SU-DHL-6 (cell line): ENCODE measurements at regions not wholly inside any gene's neighbourhood (a gene's known extent, or its start where the extent isn't known, plus 50 kb on each side); places are given as distances from the start of the nearest gene placed in this dataset.

Experiments
- H2AFZ ChIP-seq: fragments of 200-600 bp; sonication (generic); 2 replicates; pipeline ENCODE4 v1.6.1; 2014; ENCODE audit warnings: low read depth, mild to moderate bottlenecking, moderate library complexity, mixed read lengths, antibody characterized with exemption, low read length; ENCODE audit not compliant: severe bottlenecking
- H3F3A ChIP-seq: fragments of 200-600 bp; shearing (Covaris generic); 2 replicates; pipeline ENCODE4 v1.6.0; 2016; ENCODE audit warnings: antibody characterized with exemption, mild to moderate bottlenecking; ENCODE audit not compliant: insufficient read depth
- H3K27ac ChIP-seq: fragments of 200-600 bp; sonication (generic); 2 replicates; pipeline ENCODE4 v1.5.1; 2016; ENCODE audit warnings: low read depth, mild to moderate bottlenecking, low read length, moderate library complexity, mixed read lengths
- H3K27me3 ChIP-seq: fragments of 200-600 bp; sonication (generic), shearing (Covaris generic); 2 replicates; pipeline ENCODE4 v1.6.0; 2014; ENCODE audit warnings: mild to moderate bottlenecking, low read length
- H3K36me3 ChIP-seq: fragments of 200-600 bp; sonication (generic); 2 replicates; pipeline ENCODE4 v1.6.1; 2014; ENCODE audit warnings: mild to moderate bottlenecking, low read length, mixed read lengths
- H3K4me2 ChIP-seq: fragments of 300-600, 200-600 bp; shearing (Covaris generic), sonication (generic); 2 replicates; pipeline ENCODE4 v1.6.0; 2014; ENCODE audit warnings: low read length, low read depth, mild to moderate bottlenecking; ENCODE audit not compliant: poor library complexity, severe bottlenecking
- H3K4me3 ChIP-seq: fragments of 200-600 bp; sonication (generic); 2 replicates; pipeline ENCODE4 v1.5.1; 2014; ENCODE audit warnings: antibody characterized with exemption, low read length, mild to moderate bottlenecking, mixed read lengths; ENCODE audit not compliant: insufficient read depth, poor library complexity, severe bottlenecking
- H3K79me2 ChIP-seq: fragments of 200-600 bp; sonication (generic); 2 replicates; pipeline ENCODE4 v1.6.1; 2014; ENCODE audit warnings: mild to moderate bottlenecking, low read length, moderate library complexity; ENCODE audit not compliant: insufficient read depth
- H3K9ac ChIP-seq: fragments of 200-600 bp; sonication (generic); 2 replicates; pipeline ENCODE4 v1.7.0; 2014; ENCODE audit warnings: mild to moderate bottlenecking, low read length
- H3K9me2 ChIP-seq: fragments of 200-600 bp; sonication (generic); replicated peaks from 2 replicates; pipeline ENCODE4 v1.6.1; 2014; ENCODE audit warnings: low read length; ENCODE audit not compliant: insufficient read depth
- H3K9me3 ChIP-seq: fragments of 200-600 bp; sonication (generic); 2 replicates; pipeline ENCODE4 v1.6.1; 2014; ENCODE audit warnings: low read length, mixed read lengths; ENCODE audit not compliant: insufficient read depth
- H4K20me1 ChIP-seq: fragments of 200-600 bp; sonication (generic); 2 replicates; pipeline ENCODE4 v1.6.1; 2014; ENCODE audit warnings: low read depth, mild to moderate bottlenecking, antibody characterized with exemption, low read length, moderate library complexity, mixed read lengths
- EZH2phosphoT487 ChIP-seq: fragments of 200-600 bp; sonication (generic), shearing (Covaris generic); conservative IDR thresholded peaks from 2 replicates; pipeline ENCODE4 v1.6.1; 2018; ENCODE audit warnings: mild to moderate bottlenecking, antibody characterized with exemption, low read length, moderate library complexity, mixed read lengths
- TF ChIP-seq, protein P1 (sequence below): fragments of 200-600 bp; sonication (generic); IDR thresholded peaks from one replicate; pipeline ENCODE4 v1.5.1; 2017; ENCODE audit warnings: antibody characterized with exemption, mild to moderate bottlenecking, low read length, moderate library complexity; ENCODE audit not compliant: insufficient read depth, poor library complexity, severe bottlenecking

DNA sequence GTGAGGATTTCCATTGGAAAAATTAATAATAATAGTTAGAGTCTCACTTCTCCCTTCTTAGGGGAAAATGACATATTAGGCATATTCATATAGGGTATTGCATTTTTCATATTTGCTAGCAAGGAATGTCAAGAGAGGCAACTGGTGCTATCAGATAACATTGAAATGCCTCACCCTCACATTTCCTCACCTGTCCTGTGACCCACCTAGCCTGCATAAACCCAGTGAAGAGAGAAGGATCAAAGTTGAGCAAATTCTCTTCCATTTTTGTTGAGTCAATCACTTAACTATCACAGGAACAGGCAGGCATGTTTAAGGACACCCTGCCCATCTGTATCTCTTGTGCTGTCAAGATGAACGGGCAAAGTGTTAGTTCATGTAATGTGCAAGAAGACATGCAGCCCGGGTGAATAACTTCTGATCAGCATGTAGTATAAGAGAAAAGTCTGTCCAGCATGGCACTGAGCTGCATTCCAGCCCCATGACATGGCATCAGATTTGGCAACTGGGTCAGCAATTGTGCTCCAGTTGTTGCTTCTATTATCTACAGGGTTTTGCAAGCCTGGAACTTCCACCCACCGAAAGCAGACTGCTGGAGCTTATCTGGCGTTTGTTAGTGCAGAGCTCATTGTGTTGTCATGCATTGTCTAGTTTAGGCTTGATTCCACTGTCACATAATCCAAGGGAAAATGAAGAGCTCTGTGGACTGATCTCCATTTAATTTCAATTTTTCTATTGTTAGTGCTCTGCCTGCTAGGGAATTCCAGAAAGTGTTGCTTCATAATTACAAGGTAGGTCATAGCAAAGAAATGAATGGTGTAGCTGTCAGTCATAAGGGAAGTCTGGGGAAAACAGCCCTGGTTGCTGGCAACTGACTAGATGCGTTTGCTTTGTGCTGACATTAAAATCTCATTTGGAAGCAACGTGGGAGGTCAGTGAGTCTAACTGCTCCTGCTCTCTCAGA is 138.4 kb upstream of the TNFAIP3 start:
- Histone ChIP-seq H3K36me3 (no peaks in the 10 kb centered on the region), H3K4me2 (no peak overlapping the region), H3K4me3 (no peak overlapping the region), H3K9ac (no peak overlapping the region), H3K27ac (no peak overlapping the region), H3K79me2 (no peaks in the 10 kb centered on the region), H3F3A (no peaks in the 10 kb centered on the region), H2AFZ (no peak overlapping the region), H3K9me2 (no peaks in the 10 kb centered on the region), H4K20me1 (no peaks in the 10 kb centered on the region), H3K27me3 (no peaks in the 10 kb centered on the region), H3K9me3 (no peaks in the 10 kb centered on the region)
- TF ChIP-seq, protein P1, sequence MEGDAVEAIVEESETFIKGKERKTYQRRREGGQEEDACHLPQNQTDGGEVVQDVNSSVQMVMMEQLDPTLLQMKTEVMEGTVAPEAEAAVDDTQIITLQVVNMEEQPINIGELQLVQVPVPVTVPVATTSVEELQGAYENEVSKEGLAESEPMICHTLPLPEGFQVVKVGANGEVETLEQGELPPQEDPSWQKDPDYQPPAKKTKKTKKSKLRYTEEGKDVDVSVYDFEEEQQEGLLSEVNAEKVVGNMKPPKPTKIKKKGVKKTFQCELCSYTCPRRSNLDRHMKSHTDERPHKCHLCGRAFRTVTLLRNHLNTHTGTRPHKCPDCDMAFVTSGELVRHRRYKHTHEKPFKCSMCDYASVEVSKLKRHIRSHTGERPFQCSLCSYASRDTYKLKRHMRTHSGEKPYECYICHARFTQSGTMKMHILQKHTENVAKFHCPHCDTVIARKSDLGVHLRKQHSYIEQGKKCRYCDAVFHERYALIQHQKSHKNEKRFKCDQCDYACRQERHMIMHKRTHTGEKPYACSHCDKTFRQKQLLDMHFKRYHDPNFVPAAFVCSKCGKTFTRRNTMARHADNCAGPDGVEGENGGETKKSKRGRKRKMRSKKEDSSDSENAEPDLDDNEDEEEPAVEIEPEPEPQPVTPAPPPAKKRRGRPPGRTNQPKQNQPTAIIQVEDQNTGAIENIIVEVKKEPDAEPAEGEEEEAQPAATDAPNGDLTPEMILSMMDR: no peak
- TF ChIP-seq EZH2phosphoT487: no peak

DNA sequence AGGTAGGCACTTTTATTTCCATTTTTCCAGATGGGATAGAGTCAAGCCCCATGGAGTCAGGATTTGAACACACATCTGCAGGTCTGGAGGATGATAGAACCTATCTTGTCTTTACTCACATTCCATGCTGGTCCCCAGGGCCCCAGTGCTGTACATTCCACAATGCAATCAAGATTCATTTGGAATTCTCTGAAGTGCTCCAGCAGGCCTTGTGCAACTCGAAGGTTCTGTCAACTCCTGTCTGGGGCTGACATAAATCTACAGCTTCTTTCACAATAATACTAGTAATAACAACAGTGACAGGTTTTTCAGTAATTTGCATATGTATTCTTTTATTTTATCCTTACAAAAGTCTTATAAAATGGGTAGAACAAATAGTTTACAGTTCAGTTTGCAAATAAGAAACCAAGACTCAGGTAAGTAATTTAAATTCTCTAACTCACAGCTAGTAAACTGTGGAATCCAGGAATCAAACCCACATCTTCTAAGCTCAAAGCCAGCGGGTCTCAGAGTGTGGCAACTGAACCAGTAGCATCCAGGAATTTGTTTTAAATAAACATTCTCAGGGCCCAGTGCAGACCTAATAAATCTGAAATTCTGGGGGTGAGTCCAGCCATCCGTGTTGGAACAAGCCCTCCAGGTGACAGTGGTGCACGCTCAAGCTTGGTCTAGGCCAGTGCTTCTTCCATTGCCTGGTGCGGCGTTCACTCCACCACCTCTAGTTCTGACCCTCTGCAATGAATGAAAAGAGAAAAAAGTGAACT is 137.0 kb upstream of the TNFAIP3 start:
- Histone ChIP-seq H2AFZ (no peak overlapping the region), H3K4me3 (no peak overlapping the region), H3K9me3 (no peaks in the 10 kb centered on the region), H3K9me2 (no peaks in the 10 kb centered on the region), H3K9ac (no peak overlapping the region), H3K4me2 (no peak overlapping the region), H3K27ac (no peak overlapping the region), H3F3A (no peaks in the 10 kb centered on the region), H3K27me3 (no peaks in the 10 kb centered on the region), H4K20me1 (no peaks in the 10 kb centered on the region), H3K79me2 (no peaks in the 10 kb centered on the region), H3K36me3 (no peaks in the 10 kb centered on the region)
- TF ChIP-seq EZH2phosphoT487: no peak
- TF ChIP-seq, protein P1: no peak

DNA sequence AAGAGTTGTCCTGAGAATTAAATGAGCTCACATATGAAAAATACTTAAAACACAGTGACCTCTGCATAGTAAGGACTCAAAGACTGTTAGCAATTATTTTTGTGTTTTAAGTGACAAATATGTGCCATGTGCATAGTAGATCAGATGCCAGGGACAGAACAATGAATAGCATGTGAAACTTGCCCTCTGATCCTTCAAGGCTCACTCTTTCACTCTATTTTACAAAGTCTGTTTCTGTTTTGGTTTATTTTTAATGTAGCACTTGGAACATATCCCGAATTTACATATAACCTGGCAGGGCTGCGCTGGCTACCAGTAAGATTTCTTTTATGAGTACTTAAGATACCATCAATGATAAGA is 135.5 kb upstream of the TNFAIP3 start:
- TF ChIP-seq EZH2phosphoT487: no peak
- TF ChIP-seq, protein P1: no peak
- no peak overlapping the region for H2AFZ ChIP-seq
- H4K20me1 ChIP-seq: no peaks in the 10 kb centered on the region
- no peak overlapping the region for H3K4me3 ChIP-seq
- no peak overlapping the region for H3K9ac ChIP-seq
- H3K4me2 ChIP-seq: no peak overlapping the region
- H3F3A ChIP-seq: no peaks in the 10 kb centered on the region
- H3K27me3 ChIP-seq: no peaks in the 10 kb centered on the region
- no peak overlapping the region for H3K27ac ChIP-seq
- H3K79me2 ChIP-seq: no peaks in the 10 kb centered on the region
- H3K9me2 ChIP-seq: no peaks in the 10 kb centered on the region
- H3K9me3 ChIP-seq: no peaks in the 10 kb centered on the region
- H3K36me3 ChIP-seq: no peaks in the 10 kb centered on the region
